Esophagus mucosa (tissue), 1 donor: ENCODE measurements at regions not wholly inside any gene's neighbourhood (a gene's known extent, or its start where the extent isn't known, plus 50 kb on each side); places are given as distances from the start of the nearest gene placed in this dataset.

Experiments
- ATAC-seq: fragments of 200-7000 bp; cut with Tn5 transposase; one replicate; pipeline ENCODE4 v1.9.1; 2020
- donor health status: DM: yes; HTN: yes; CAD: no.

DNA sequence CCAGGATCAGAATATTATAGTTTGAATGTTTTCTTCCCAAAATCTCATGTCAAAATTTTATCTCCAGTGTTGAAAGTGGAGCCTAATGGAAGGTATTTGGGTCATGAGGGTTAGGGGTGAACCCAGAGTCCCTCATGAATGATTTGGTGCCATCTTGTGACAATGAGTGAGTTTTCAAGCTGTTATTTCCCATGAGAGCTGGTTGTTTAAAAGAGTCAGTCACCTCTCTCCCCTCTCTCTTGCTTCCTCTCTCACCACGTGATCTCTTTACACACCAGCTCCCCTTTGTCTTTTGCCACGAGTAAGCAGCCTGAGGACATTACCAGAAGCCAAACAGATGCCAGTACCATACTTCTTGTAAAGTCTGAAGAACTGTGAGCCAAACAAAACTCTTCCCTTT is 561.6 kb downstream of the RERGL start:
- no peak for ATAC-seq

DNA sequence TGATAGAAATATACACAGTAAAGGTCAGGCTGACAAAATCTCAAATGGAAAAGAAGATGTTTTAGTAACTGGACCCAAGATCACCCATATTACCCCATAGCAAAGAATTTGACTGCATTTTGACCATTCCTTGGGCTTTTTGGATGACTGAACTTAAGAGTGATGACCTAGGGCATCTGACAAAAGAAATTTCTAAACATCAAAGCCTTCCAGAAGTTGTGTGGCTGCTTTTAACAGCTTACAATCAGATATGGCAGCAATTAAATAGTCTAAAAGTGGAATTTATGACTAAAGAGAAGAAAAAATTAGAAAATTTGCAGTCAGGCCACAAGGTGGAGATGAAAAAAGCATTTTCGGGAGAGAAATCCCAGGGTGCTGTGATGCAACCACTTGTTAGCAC is 563.0 kb downstream of the RERGL start:
- ATAC-seq, result no peak

DNA sequence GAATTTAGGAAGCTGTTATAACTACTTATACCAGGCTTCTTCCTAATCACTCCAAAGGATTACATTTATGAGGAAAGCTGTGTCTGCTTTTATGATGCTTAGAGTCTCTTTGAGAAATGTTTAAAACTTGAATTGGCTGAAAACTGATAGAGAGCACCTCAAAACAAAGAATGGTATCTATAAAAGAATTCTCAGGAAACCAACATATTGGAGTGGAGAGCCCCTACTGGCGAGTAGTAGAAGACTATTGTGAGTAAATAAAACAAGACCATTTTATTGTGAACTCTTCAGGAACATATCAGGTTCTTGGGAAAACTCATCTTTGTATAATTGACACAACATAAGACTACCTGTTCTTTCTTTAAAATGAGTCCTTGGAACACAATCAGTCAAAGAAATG is 578.6 kb downstream of the RERGL start:
- ATAC-seq, result no peak

DNA sequence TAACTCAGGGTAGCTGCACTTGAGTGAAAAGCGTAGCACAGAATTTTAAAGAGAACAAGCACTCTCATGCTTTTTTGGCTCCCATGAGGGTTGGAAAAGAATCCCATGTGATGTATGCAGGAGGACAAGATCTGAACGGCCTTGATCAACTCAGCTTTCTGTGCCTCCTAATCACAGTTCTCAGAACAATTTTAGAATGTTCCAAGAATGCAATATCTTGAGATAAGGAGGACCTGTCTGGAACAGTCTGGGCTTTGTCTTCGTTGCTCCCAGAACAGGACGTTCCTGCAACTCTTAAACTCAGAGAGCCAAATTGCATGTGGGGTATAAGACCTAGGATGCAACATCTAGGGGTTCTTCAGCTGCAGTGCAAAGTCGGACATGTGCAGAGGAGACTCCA is 582.7 kb downstream of the RERGL start:
- ATAC-seq, result no peak

DNA sequence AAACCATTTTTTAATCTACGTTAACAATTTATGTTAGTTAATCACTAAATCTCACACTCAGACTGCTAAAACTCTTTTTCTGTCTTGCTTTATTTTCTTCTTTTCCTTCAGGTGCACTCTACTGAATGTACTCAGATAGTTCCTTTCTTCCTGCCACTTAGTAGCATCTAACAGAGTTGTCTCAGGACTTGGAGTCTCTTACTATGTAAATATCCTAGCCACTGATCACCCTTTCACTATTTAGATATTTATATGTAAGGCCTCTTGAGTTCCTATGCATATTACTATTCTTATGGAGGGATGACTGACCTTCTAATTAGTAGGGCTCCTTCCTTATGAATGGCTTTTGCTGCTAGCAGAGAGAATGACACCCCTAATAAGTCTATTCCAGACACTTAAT is 586.3 kb downstream of the RERGL start:
- no peak for ATAC-seq

DNA sequence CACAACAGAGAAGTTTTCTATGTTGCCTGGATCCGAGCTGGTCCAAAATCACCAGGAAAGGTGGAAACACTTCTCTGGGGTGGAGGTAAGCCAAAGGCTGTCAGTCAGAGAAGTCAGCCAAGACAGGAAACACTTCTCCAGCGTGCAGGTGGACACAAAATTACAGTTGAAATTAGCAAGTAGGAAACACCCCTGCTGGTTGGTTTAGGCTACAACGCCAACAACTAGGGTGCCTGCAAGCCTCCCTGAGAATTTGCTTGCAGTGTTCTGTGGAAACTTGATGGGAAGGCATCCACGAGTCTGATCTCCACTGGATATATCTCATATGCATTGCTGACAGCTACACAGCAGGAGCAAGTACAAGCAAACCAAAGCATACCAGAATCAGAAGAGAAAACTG is 600.5 kb downstream of the RERGL start:
- ATAC-seq, result no peak

DNA sequence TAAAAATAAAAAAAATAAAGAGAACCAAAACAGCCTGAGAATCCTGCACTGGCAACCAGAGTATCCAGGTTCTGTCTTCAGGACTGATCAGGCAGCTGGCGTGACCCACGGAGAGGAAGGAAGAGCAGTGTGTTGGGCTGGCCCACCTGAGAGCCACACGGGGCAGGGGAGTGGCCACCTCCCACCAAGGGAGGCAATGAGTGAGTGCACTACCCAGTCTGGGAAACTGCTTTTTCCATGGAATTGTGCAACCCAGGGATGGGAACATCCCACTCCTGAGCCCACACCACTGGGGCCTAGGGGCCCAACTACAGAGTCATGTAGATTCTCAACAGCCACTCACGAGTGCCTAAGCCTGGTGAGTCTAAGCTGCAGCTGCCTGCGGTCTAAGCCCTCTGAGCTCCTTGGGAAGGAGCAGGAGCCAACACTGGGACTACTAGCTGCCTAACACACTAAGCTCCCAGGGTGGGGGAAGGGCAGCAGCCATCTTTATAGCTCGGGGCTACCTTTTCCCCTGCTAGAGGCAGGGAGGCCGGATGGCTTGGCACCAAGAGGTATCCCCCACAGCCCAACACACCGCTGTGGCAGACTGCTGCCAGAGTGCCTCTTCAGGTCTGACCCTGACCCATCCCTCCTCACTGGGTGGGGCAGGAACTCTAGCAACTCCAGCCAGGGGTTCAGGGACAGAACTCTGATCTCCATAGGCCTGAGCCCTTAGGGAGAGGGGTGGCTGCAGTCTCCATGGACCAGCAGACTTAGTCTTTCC is 610.9 kb downstream of the RERGL start:
- no peak for ATAC-seq

DNA sequence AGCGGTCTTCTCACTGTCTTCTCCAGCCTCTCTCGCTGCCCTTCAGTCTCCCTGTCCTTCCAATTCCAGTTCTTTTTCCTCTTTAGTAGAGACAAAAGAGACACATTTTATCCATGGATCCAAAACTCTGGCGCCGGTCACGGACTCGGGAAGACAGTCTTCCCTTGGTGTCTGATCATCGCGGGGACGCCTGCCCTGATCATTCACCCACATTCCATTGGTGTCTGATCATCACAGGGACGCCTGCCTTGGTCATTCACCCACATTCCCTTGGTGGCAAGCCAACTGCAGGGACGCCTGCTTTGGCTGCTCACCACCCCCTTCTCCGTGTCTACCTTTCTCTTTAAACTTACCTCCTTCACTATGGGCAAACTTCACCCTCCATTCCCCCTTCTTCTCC is 619.5 kb downstream of the RERGL start:
- ATAC-seq, result no peak

DNA sequence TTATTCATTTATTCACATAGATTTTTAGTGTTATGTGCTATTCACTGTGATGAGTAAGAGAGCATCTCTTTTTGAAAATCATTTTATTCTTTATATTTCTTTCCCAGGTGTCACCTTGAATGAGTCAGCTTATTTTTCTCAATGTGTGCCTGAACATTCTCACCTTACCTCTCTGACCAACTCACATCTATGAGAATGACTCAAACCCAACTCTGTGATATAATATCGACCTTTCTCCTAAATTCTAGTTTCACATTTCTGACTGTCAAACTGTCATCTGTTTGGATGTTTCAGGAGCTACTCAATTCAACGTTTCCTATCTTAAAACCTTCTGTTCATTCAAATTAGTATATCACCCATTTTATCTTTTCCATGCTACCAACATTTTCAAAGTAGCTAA is 630.8 kb downstream of the RERGL start:
- no peak for ATAC-seq

DNA sequence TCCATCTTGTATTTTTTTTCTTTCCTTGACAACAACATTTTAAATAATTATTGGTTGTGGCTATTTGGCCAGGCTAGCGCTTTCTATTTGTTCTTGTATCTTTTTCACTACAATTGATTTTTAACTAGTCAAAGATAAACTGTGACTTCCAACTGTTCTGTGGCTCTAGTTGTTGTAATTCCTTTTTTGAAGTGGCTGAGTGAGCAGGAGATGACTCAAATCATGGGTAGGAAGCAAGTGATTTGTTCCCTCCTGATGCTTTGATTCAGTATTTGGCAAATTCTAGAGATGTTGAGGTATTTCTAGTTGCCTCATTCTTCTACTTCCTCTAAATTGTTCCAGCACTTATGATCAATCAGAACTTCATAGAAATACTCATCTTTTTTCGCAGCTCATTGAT is 633.5 kb downstream of the RERGL start:
- no peak for ATAC-seq

DNA sequence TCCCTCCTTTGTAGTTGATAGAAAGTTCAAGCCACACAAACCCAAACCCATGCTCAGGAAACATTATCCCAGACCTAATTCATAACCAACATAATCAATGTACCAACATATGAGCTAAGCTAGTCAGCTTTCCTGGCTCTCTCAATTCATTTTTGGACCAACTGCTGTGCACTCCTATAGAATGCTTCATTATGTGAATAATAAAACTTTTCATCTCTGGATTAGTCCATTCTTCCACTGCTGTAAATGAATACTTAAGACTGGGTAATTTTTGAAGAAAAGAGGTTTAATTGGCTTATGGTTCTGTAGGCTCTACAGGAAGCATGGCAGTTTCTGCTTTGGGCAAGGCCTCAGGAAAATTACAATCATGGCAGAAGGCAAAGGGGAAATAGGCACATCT is 651.9 kb downstream of the RERGL start:
- ATAC-seq, result no peak

DNA sequence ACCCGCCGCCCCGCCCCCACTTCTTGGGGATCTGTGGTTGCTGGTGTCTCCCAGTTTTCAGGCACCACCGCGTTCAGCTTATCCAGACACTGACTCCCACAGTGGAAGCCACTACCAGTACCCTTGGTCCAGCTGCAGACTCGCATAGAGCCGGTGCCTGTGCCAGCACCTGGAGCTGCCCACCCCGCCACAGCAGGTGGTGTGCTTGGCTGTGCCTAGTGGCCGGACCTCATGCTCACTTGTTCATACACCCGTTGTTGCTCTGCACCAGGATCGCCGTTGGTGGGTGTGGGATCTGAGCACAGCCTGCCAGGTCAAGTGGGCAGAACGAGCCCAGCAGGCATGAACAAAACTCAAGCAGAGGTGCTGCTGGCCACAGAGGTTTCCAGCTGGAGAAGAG is 673.2 kb downstream of the RERGL start:
- no peak for ATAC-seq

DNA sequence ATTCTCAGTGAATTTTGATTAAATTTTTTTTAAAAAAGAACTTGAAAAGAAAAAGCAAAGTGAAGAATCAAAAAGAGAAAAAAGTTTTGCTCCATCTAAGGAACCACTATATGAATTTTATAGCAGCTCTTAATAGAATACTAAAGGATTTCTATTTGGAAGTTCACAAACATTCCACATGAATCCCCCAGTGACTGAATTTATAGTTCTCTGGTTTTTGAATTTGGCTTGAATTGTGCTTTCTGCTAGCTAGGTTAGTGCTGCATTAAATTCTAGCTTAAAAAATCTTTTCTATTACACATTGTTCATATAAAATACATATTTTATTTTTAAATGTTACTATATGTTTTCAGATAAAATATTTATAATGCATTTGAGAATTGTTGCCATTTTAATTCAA is 675.4 kb downstream of the RERGL start:
- ATAC-seq, result no peak

DNA sequence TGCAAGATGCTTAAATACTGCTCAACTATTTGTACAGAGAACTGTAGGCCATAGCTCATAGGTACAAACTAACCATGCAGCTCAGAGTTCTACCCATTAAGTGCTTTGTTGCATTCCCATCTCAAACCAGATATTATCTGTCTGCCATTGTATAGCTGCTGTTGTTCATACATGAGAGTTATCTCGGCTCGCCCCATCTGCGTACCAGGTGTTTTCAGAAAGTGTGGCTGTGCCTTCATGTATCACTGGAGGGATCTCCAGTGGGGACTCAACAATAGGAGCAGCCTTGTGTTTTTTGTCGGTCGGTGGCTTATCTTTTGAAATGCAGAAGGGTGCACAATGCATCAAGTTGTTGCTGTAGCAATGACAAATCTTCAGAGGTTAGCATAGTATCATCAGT is 678.3 kb downstream of the RERGL start:
- ATAC-seq, result no peak

DNA sequence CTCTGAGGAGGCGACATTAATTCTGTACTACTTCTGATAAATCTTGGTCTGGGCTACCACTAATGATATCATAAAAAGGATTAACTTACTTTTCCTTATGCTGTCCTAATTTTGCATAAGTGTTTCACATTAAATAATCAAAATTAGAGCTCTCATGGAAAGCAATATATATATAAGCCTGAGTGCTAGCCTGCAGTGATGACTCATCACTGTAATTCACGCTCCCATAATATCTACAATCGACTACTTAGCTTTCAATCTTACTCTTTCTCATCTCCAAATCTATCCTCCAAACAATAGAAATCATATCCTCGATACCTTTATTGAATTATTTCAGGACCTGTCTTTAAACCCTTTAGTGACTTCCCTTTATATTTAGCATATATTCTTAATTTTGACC is 701.3 kb downstream of the RERGL start:
- ATAC-seq, result no peak

DNA sequence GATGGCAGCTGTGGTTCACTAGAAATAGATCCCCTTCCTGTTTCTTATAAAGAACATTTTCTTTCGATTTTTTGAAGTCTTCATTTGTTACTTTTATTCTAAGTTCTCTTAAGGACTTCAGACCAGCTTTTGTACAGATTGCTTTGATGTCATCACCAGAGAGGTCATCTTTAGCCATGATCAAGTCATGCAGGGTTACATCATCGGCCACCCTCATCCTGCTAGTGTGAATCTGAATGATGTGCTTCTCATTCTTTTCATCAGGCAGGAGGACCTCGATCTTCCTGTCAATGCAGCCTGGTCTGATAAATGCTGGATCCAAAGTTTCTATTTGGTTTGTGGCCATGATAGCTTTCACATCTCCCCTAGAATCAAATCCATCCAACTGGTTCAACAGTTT is 706.7 kb downstream of the RERGL start:
- ATAC-seq, result no peak

DNA sequence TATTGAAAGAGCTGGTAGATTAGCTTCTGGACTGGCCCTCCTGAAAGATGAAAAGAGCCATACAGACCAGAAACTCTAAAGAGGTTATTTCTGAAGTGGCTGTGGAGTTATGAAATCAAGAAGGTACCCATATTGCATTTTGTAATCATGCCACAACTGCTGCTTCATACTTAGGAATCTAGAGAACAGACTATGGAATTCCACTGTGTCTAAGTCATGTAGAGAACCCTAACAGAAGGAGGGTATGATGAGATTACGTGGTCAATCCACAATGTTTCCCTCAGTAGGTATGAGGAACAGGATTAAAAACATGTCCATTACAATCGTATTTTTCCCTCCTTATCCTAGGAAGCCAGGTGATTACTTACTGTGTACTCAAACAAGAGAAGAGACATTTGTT is 708.8 kb downstream of the RERGL start:
- no peak for ATAC-seq

DNA sequence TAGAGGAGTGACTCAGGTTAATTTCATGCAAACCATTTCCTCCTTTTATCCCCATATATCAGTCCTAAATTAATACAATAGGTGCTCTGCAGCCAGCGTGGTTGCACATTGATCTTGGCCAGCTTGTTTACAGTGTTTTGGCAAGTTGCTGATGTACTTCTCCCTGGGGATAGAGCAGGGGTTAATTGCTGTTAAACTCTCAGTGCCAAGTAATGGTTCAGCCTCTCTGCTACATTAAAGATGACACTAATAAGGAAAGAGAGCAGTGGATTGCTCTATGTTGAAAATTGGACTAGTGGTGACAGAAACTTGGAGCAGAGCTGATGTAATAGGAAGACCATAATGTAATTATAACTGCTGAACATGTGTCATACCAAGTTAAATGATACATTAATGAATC is 717.5 kb downstream of the RERGL start:
- no peak for ATAC-seq

DNA sequence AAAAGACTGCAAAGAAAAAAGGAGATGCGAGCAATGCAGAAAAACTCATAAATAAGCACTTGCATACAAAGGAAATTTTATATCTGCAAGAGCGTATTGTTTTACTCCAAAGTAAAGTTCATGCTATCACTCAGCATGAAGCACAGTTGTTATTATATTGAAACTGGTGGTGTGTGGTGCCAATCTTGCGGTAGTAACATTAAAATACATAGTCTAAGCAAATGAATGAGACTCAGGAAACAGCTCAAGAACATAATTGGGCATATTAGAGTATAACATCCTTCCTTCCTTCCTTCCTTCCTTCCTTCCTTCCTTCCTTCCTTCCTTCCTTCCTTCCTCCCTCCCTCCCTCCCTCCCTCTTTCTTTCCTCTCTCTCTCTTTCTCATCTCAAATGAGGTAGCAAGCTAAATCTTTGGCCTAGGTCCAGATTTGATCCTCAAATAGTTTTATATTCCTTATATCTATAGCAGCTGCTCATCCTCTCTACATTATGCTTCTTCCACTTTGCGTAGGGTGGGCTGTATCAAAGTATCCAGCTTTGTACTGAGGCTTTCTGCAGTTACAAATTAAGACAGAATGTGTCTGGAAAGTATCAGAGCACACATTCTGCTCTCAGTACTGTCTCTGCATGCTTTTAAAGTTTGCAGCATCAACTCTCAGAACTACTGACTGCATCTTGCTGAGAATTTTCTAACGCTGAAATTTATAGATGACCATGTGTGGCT is 718.3 kb downstream of the RERGL start:
- ATAC-seq, result no peak

DNA sequence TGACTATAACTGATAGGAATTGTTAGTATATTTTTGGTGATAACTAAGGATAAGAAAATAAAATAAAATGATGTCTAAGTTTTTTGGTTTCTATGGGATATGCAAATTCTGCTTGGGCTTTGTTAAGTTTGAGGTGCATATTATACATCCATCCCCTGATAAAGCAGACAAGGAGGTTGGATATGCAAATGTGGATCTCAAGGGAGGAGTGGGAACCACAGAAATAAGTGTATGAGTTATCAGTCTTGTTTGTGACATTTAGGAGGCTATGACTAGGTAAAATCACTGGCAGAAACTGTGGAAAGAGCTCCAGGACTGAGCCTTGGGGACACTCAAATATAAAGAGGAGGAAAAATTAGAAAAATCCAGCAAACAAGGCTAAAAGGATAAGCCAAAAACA is 719.4 kb downstream of the RERGL start:
- no peak for ATAC-seq

DNA sequence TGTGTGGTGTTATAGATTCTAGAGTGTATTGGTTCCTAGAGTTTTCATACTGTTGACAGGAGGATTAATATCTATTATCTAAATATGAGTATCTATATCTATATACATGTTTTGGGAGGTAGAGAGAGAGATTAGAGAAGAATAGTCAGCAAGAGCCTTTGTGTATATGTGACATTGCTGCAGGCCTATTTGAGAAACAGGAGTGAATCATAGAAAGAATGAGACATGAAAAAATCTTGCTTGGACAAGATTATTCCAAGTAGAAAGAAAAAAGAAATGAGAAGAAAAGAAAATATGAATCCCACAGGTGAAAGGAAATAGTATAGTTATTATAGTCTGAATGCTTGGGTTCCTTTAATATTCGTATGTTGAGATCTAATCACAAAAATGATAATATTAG is 720.4 kb downstream of the RERGL start:
- no peak for ATAC-seq

DNA sequence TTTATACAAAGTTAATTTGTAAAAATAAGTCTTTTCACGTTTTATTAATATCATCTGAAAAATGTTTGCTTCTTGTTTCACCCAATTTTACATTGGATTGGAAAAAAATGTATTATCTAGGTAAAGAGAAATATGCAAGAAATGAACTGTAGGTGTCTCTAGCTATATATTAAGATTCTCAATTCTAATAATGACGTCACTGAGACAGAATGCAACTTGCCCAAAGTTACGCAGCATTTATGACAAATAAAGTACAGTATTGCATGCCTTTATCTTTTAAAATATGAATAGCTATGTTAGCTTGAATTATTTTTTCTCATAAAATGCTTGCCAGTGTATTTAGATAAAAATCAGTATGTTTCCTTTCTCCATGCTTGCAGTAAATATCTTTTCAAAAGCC is 728.8 kb downstream of the RERGL start:
- no peak for ATAC-seq

DNA sequence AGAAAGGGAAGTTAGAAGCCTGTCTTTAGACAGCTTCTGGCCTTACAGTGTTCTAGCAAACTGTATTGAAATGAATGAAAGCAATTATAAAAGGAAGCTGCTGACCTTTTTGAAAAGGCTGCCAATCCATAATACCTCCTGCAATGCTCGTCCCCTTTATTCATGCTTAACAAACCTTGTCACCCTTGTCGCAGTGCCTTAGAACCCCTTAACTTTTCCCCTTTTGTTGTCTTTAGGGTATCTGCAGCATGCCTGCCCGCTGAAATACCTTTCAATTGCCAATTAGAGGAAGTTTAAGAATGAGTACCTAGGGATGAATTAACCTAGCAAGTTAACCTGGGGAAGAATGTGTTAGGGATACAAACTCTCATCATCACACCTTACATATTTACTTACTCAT is 731.2 kb downstream of the RERGL start:
- no peak for ATAC-seq

DNA sequence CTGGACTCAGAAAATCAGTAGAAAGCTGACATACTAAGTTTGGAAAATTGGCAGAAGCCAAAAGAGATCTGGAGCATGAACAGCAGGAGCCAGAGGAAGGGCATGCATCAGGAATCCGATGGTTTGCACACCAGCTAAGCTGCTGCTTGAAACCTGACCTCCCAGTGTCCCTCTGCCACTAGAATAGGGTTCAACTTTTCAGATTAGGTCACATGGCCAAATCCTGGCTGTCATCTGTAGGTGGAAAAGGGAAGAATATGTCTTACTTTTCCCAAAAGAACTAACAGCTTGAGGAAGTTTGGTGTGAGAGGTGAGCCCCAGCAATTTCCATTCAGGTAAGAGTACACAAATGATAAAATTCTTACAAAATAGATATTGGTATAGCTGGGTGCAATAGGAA is 732.6 kb downstream of the RERGL start:
- ATAC-seq, result no peak

DNA sequence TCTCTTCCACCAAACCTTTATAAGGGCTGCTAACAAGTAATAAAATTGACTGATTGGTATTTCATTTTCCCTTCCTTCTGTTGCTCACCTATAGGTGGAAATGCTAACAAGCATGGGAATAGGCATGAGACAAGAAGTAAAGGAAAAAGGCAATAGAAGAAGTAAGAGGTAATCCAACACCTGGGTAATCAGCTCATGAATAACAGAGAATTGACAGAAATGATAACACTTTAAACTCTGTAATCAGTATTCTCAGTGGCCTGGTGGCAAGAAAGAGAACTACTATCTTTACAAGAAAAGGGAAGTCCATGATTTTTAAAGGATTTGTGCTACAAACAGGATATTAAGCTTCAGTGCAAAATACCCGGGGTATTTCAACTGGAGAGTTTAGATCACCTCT is 737.8 kb downstream of the RERGL start:
- no peak for ATAC-seq
